ENCODE measurements at regions not wholly inside any gene's neighbourhood (a gene's known extent, or its start where the extent isn't known, plus 50 kb on each side); places are given as distances from the start of the nearest gene placed in this dataset.

DNA sequence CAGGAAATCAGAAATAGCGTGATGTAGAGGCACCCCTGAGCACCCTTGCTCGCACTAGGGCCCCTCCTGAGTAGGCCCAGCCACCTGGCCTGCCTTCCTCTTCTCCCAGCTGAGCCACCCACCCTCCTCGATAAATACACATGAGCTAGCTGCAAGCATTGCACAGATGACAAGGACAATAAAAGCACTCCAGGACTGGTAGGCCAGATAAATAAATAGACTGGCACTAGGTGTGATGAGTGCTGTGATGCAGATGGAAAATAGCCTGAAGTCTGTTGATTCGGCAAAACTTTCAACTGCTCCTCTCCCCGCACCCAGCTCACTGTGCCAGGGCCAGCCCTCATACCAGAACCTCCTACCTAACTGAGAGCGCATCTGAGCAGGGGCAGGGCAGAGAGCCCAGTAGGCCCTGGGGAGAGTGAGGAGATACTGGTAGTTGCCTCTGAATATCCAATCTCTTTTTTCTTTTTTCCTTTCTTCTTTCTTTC lies 54.5 kb upstream of the GPI start:
- Mint-ChIP-seq H3K36me3 (peaks cover 7% of the 10 kb centered on the region), H3K27ac (peak overlapping the region; percentile 78)

GRCh38 chr19:34313188-34313587 lies 51.8 kb upstream of the GPI start:
- peaks cover 4% of the 10 kb centered on the region for H3K36me3 Mint-ChIP-seq
- H3K4me3 Mint-ChIP-seq = no peak overlapping the region
- H3K27ac Mint-ChIP-seq = peak overlapping the region; percentile 52
- H3K9me3 Mint-ChIP-seq = no peaks in the 10 kb centered on the region
- no peak for DNase-seq (ENCODE audit: extremely low spot score, unreplicated experiment)
- H3K27me3 Mint-ChIP-seq = no peaks in the 10 kb centered on the region
- no peak for TF ChIP-seq CTCF (conservative IDR thresholded peaks at IDR 0.05)
- H3K4me1 Mint-ChIP-seq (ENCODE audit: unreplicated experiment) = peaks cover 24% of the 10 kb centered on the region

More for the DNA sequence above, 54.5 kb upstream of the GPI start:
- Mint-ChIP-seq H3K9me3 (no peaks in the 10 kb centered on the region), H3K27me3 (no peaks in the 10 kb centered on the region), H3K4me3 (no peak overlapping the region), H3K4me1 (ENCODE audit: unreplicated experiment) (peaks cover 17% of the 10 kb centered on the region)
- no peak for DNase-seq (ENCODE audit: extremely low spot score, unreplicated experiment)
- no peak for TF ChIP-seq CTCF (conservative IDR thresholded peaks at IDR 0.05)

DNA sequence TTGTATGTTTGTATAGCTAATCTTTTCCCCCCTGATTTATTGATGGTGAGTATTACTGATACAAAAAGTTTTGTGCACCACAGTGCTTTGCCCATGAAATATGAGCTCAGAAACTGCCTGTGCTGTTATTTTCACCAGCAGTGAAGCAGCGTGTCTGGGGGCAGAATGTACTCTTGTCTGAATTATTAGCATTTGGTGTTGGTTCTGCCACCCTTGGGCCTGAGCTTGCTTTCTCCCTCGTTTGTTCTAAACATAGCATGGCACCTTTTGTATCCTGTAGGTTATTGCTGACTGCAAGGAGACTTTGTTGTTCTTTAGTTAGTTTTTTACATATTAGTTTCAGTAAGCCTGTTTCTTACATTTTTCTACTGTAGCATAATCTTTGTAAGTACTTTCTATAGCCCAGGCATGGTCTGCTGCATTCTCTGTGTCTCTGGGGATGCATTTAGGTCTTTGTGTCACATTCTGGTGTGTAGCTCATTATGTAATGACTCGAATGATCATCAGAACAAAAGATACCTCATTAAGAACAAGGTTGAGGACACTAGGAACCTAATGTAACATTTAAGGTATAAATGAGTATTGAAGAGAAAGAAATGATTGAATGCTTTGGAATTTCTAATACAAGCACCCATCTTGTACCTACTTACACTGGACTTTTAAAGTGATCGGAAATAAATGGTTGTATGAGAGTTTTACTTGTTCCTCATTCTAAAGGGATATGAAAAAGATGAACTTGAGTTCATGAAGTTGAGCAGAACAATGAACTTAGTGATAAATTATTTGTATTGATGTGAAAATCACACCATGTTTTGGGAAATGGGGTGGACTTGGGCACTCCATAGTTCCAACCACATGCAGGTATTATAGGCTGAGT lies 50.3 kb upstream of the GPI start:
- peaks cover 4% of the 10 kb centered on the region for H3K36me3 Mint-ChIP-seq
- TF ChIP-seq CTCF (conservative IDR thresholded peaks at IDR 0.05) = no peak
- no peak for DNase-seq (ENCODE audit: extremely low spot score, unreplicated experiment)
- peaks cover 26% of the 10 kb centered on the region for H3K4me1 Mint-ChIP-seq (ENCODE audit: unreplicated experiment)
- no peak overlapping the region for H3K4me3 Mint-ChIP-seq
- peak overlapping the region; percentile 19 for H3K27ac Mint-ChIP-seq
- H3K27me3 Mint-ChIP-seq = no peaks in the 10 kb centered on the region
- no peaks in the 10 kb centered on the region for H3K9me3 Mint-ChIP-seq
